Renal pelvis (tissue), 1 donor: ENCODE measurements at regions not wholly inside any gene's neighbourhood (a gene's known extent, or its start where the extent isn't known, plus 50 kb on each side); places are given as distances from the start of the nearest gene placed in this dataset.

Experiments used
- DNase-seq: peaks from one replicate; pipeline ENCODE4 v3.0.0-alpha.2; 2013

DNA sequence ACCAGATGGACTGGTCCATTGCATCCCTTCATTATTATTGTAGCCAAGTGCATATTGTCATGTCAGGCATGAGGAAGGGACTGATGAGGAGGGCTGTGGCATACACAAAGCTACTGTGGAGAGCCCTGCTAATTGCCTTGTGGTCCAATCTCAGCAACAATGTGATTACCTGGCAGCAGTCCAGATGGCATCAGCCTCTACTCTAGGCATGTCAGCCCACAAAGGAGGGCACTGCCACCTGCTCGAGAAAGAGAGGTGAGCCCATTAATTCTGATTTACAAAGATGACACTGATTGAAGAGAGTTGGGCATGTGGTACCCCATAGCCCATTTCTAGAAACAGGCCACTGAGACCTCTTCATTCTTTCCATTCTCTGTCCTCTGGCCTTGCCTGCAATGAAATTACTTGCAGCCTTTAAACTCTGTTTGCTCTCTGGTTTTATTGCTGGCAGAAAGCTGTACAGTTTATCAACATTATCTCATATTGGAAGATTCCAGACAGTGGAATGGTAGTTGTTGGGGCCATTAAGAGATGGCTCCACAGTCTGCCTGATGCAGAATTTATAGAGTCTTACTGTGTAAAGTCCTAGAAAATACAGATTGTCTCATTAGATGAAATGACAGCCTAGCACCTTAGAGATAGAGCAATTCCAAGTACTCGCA lies 307.7 kb downstream of the ARPP21 start:
- DNase-seq = no peak

DNA sequence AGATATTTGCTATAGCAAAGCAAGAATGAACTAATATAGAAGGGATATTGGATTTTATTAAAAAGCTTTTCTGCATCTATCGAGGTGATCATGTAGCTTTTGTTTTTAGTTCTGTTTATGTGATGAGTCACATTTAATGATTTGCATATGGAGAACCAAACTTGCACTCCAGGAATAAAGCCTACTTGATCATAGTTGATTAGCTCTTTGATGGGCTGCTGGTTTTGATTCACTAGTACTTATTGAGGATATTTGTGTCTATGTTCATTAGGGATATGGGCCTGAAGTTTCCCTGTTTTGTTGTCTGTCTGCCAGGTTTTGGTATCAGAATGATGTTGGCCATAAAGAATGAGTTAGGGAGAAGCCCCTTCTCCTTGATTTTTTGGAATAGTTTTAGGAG lies 310.7 kb downstream of the ARPP21 start:
- no peak for DNase-seq

DNA sequence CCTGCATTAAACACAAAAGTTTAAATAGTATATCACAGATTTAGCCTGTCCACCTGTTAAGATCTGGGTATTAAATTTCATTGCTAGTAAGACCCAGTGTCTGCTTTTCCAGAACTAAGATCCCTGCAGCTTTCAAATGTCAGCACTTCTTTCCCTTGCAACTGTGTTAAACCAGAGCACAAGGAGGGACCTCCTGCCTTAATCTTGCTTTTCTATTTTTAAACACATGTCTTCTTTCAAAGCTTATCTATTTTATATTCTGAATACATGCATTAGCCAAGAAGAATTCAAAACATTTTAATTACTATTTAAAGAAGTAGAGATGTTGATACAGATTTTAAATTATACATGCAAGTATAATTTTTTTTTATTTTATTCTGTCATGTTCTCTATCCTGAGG lies 315.1 kb downstream of the ARPP21 start:
- DNase-seq = no peak

DNA sequence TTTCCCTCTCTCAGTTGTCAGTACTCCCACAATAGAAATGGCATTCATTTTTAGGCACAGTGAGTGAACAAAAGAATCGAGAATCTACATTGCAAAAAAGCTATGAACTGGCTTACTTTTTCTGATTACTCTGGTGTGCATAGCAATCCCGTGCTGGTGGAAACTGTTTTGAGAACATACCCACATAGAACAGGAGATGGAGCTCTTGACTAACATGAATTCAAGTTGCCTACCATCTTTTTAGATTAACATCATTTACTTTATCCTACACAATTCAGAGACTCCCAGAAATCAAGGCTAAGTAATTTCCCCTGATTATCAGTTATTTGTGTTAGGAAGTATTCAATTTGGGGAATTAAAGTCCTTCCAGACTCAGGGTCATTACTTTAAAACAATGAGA lies 326.6 kb downstream of the ARPP21 start:
- peak; percentile 35 for DNase-seq

DNA sequence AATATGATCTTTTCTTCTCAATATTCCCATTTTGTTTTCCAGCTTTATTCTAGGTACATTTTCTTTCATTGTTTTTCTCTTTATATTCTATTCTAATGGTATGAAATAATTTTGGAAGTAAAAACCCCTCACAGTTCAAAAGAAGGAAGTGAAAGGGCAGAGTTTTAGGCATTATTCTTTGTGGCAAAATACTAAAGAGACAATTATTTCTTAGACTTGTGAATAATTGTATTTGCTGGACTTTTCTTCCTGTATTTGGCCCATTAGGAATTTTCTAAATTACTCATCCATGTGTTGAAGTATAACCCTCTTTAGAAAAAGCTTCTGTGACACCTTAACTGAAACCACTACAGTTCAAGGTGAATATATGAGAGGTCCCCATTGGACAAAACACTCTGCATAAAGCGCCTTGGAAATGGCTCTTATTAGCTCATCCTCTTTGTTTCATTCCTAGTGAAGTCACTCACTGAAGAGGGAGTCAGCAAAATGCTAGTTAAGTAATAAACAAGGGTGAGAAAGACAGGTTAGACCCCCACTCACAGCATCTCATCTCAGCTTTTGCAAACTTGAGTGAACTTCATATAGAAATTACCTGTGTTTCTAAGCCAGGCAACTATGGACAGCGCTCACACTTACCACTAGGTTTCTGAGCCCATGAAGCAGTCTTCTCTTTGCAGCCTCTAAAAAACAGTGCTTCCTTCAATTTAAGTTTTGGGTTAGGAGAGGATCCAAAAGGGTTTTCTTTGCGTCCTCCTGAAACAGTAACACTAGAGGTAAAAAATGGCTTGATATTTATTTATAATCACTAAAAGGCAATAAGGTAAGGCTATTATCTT lies 327.5 kb downstream of the ARPP21 start:
- no peak for DNase-seq

DNA sequence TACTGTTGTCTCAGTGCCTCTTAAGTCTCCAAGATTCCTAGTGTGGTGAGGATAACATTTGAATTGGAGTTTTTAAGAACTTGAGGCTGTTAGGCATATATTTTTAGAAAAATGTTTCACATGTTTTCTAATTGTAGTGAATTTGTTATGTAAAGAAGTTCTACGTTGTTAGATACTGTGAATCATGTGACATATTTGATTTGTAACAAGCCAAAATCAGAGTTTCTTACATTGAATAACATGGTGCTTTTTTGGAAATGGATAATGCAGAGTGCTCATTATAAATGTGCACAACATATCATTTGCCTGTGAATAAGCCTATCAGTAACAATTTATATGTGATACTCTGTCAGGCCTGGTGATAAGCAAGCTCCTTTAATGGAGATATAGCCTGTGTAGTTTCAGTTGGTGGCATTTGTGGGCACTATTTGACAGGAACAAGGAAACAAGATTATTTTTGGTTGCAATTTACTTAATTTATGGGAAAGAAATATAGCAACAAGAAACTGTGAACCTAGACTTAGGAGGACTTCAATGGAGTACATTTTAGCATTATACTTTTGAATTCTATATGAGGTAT lies 328.8 kb downstream of the ARPP21 start:
- no peak for DNase-seq

DNA sequence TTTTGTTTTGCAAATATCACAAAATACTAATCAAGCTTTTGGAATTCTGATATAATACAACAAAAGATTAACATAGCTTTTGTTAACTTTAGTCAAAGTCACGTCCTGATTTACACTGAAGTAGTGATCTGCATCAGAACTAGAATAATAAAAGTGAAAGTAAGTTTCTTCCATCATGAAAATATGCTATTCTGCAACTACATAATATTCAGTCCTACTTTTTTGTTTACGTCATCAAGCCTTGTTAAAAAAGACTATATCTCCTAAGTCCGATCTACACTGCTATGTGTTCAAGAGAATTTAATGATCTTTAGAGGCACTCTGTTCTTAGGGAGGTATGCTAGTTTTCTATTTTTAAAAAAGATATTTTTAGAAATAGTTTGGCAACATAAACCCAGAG lies 330.1 kb downstream of the ARPP21 start:
- no peak for DNase-seq

DNA sequence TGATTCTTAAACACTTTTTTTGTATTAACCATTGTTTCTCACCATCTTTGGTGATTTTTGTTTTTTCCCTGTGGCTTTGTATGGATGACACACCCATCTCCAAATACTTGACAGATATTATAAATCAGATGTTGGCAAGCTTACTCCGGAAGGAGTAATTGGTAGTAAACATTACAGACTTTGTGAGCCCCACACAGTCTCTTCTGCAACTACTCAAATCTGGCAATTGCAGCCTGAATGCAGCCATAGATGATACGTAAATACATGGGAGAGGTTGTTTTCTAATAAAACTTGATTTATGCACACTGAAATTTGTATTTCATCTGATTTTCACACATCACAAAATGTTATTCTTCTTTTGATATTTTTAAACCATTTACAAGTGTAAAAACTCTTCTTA lies 331.5 kb downstream of the ARPP21 start:
- DNase-seq = no peak

DNA sequence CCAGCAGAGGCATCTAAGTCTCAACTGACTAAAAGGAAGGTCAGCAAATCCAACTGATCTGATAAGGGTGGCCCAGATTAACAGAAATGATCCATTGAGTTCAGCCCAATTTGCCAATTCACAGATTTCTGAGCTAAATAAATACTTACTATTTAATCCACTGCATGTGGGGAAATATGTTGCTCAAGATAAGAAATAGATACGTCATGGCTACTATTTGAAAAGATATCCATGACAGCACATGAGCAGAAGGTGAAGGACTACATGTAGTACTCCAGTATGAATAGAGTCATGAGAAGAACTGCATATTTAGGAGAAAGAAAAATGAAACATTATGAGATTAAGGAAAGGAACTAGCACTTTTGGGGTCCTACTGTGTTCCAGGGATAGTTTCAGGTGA lies 332.4 kb downstream of the ARPP21 start:
- no peak for DNase-seq

DNA sequence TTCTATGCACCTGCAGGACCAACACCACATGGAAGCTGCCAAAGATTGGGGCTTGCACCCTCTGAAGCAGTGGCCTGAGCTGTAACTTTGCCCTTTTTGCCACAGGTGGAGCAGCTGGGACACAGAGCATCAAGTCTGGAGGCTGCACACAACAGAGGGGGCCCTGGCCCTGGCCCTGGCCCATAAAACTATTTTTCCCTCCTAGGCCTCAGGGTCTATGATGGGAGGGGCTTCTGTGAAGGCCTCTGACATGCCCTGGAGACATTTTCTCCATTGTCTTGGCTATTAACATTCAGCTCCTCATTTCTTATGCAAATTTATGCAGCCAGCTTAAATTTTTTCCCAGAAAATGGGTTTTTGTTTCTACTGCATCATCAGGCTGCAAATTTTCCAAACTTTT lies 335.5 kb downstream of the ARPP21 start:
- DNase-seq = no peak

DNA sequence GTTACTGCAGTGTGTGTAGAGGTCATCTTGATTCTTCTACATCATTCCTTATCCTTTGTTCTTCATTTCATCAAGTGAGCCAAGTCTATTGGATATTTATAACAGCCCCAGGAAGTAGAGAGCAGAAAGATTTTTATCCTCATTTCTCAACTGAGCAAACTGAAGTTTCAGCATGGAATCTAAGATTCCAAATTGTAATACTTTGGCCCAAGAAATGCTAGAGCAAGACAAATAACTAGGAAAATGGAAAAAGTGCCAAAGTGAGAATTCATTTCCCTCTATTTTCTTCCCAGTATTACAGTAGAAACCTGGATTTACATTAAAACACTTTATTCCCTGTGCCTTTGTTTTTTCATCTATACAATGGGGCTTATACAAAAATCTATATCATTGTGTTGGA lies 346.8 kb downstream of the ARPP21 start:
- DNase-seq = no peak

DNA sequence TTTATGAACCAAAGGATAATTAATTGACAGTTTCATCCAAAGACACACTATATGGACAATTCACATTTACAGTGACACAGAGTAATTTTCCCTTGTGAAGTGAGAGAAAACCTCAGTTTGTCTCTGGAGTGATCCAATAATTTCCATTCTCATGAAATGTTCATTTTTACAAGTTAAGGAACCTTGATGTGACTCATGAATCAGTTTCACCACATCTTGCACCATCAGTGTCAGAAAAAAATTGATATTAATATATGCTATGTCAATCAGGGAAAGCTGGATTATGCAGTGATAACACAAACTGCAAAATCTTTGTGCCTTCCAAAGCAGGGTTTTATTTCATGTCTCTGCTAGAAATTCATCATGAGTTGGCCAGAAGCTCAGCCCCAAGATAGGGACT lies 348.1 kb downstream of the ARPP21 start:
- DNase-seq = no peak

DNA sequence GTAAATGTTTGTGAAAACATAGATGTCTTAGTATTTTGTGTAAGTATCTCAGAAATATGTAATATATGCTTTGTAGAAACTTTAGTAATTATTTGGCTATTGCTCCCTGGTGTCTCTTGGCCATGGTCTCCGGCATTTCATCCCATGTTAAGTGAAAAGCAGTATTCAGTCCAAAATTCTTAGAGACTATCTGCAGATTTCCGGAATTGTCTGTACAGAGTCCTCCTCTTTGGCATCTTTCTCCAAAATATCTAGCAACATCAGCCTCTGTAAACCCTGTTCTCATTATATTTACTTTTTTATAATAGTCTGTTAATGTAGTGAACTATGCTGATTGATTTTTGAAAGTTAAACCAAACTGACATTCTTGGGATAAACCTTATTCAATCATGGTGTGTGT lies 352.7 kb downstream of the ARPP21 start:
- no peak for DNase-seq

DNA sequence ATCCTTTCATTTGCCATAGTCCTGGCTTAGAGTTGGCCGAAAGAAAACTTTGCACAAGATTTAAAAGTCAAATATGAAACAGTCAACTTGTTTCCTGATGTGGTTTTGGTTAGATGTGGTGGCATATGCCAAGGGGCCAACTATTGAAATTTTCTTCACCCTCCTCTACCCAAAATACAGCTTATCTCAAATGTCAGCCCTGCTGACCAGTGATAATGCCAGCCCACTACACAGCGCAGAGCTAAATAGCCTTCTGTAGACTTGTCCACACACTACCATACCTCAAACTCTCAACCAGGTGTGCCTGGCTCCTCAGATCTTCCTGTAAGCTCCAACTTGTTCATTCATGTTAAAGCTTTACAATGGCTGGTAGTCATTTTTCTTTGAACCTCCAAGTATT lies 368.5 kb upstream of the STAC start:
- no peak for DNase-seq

DNA sequence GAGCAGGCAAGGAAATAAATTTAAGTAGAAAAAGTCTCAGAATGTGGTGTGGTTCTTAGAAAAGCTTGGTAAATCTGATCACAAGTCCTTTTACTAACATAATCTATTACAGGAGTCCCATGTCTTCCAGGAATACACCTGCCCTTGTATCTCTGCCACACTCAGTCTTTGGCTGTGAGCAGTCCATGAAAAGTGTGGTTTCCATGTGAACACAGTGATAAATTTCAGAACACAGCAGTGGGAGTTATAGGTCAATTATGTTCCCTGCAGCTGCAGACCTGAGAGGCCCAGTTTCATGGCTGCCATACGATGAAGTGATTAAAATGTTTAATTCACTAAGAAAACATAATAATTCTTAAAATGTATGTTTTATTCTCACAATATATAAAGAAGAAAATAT lies 366.9 kb upstream of the STAC start:
- no peak for DNase-seq

DNA sequence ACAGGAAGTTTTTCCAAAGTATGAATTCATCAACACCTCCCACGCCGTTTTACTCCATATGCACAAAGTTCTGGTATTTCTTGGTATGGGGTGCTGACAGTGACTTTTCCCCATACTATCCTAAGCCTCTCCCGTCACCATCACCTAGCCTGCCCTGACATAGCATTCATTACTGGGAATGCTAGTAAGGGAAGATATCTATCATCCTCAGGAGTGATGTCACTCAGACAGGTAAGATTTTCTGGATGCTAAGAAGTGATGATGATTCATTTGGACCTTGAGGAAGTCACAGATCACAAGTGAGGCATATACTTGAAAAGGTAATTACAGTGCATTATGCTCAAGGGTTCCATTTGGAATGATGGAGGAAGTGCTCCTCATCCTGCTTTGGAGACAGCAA lies 355.1 kb upstream of the STAC start:
- DNase-seq = no peak

DNA sequence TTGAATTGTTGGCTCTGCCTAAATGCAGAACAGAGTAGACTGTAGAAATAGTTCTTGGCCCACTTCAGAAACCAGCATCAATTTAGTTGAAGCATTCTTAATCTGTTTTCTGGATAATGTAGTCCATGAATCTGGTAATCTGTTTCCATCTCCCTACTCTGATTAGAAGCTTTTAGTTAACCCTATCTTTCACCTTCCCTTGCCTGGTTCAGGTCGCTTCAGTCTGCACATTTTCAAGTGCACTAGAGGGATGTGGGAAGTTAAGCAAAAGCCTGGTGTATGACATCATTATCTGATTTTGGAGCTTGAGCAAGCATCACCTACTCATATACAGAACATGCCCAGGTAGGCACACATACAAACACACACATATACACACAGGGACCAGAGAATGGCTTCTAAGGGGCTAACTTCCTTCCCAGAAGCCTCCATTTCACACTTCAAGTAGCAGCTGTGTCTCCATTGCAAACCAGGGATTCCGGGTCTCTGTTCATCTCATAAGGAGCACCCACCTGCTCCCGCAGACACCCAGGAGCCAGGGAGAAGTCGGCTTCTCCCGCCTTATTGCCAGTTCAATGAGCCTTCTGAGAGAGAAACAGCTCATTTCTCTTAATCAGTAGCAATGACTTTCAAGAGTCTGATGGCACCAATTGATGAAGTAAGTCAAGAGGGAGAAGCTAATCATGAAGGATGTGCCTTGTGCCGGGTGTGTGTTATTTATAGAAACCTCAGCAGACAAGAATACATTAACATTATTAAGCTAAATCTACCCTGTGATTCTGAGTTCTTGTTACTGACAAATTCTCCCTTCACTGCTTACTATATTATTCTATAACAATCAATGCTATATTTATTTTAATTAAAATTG lies 347.9 kb upstream of the STAC start:
- DNase-seq = no peak

DNA sequence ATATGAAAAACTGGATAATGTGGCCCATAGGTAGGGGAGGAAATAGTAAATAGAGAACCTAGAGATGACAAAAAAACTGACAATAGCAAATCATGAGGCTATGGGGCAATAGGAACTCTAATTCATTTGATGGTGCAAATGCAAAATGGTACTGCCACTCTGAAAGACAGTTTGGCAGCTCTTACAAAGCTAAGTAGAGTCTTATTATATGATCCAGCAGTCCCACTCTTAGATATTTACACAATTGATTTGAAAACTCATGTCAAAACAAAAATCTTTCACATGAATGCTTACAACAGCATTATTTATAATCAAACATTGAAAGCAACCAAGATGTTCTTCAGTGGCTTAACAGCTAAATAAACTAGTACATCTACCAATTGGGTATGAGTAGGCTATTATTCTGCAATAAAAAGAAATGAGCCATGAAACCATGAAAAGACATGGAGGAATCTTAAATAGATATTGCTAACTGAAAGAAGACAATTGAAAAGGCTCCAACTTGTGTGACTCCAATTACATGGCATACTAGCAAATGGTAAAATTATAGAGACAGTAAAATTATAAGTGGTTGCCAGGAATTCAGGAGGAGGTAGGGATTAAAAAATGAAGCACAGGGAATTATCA lies 321.8 kb upstream of the STAC start:
- DNase-seq = no peak

DNA sequence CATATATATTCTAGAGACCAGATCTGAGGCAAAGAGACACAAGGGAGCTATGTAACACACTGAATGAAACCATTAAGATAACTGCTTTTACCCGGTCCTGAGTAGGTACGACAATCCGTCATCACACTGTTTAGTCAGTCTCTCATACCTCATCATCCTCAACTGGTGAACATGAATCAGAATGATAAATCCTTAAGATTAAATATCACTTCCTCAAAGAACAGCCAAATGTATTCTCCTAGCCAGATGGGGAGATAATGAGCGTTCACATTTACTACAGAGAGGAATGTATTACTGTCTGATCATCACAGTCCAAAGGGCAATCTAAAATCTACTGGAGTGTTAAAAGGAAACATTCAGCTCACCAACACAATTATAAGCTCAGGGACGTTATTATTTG lies 319.4 kb upstream of the STAC start:
- DNase-seq = no peak

DNA sequence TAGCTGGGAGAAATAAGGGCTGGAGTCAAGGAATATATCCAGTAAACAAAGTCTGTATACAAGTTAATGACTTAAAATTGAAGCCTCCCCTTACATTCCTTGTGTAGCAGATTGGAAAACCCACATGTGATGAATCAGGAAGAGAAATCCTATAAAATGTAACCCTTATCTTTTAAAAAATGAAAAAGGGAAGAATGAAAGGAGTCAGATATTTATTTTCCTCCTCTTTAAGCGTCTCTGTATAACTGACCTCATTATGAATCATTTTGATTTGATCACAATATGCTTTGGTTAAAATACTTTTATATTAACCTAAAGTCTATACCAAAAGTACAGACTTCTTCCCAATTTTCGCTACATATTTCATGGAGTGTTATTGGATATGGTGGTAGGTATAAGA lies 316.3 kb upstream of the STAC start:
- DNase-seq = no peak

DNA sequence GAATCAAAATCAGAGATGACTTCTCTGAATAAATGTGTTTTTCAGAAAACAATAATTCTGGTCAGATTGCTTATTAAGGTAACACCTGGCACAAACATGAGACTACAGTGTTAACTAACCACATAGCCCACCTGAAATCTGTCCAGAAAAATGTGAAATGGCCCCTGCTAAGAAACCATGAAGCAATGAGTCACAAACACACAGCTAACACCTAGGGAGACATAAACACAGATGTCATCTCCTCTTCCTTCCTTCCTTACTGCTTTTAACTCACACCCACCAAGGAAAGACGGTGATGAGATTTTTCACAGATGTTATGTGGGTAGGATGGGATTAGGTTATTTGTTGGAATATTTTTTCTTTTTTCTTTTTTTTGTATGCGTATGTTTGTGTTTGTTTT lies 315.0 kb upstream of the STAC start:
- DNase-seq = no peak

DNA sequence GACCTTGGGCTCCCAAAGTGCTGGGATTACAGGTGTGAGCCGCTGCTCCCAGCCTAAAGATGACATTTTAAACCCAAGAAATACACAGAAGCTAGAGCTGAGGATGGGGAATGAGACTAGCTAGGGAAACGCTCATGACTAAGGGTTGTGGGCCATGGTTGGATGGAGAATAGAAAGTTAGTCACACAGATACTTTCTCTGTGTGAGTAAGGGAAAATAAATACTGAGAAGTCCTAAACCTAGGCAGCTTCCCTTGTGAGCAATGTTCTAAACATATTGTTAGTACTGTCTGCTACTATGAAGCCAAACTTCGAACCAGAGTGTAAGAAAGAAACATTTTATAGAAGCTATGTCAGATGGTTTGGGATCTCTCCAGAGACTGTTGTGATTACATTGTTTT lies 304.8 kb upstream of the STAC start:
- no peak for DNase-seq
